GM19397 (cell line): ENCODE measurements at regions not wholly inside any gene's neighbourhood (a gene's known extent, or its start where the extent isn't known, plus 50 kb on each side); places are given as distances from the start of the nearest gene placed in this dataset.

Experiments
- ATAC-seq: cut with Tn5 transposase; IDR thresholded peaks from one replicate; pipeline ENCODE4 v1.9.1; 2021; ENCODE audit warnings: mild to moderate bottlenecking, moderate library complexity; ENCODE audit not compliant: unreplicated experiment

GRCh38 chr5:68161156-68161555, 54.4 kb upstream of the PIK3R1 start:
- no peak for ATAC-seq

- ATAC-seq, result no peak
Observed at GRCh38 chr5:68159224-68159951, 56.2 kb upstream of the PIK3R1 start.

- ATAC-seq, result no peak
Observed at GRCh38 chr5:68155940-68156339, 59.6 kb upstream of the PIK3R1 start.

GRCh38 chr5:68154119-68154857, 61.3 kb upstream of the PIK3R1 start:
- no peak for ATAC-seq

GRCh38 chr5:68151812-68152211, 63.7 kb upstream of the PIK3R1 start:
- no peak for ATAC-seq

- no peak for ATAC-seq
Observed at GRCh38 chr5:68149189-68149588, 66.4 kb upstream of the PIK3R1 start.

- ATAC-seq, result peak; percentile 52
Observed at GRCh38 chr5:68148096-68148495, 67.5 kb upstream of the PIK3R1 start.

GRCh38 chr5:68147659-68148058, 67.9 kb upstream of the PIK3R1 start:
- no peak for ATAC-seq

GRCh38 chr5:68141494-68141893, 74.1 kb upstream of the PIK3R1 start:
- ATAC-seq, result peak; percentile 38

- peak; percentile 49 for ATAC-seq
Observed at GRCh38 chr5:68140763-68141162, 74.8 kb upstream of the PIK3R1 start.

GRCh38 chr5:68139611-68140441, 75.7 kb upstream of the PIK3R1 start:
- ATAC-seq, result no peak

- no peak for ATAC-seq
Observed at GRCh38 chr5:68137511-68138140, 77.9 kb upstream of the PIK3R1 start.

GRCh38 chr5:68134669-68135313, 80.8 kb upstream of the PIK3R1 start:
- no peak for ATAC-seq

GRCh38 chr5:68134033-68134668, 81.4 kb upstream of the PIK3R1 start:
- no peak for ATAC-seq

- ATAC-seq, result no peak
Observed at GRCh38 chr5:68130253-68130652, 85.3 kb upstream of the PIK3R1 start.

- ATAC-seq, result no peak
Observed at GRCh38 chr5:68129364-68129763, 86.2 kb upstream of the PIK3R1 start.

- no peak for ATAC-seq
Observed at GRCh38 chr5:68126886-68127285, 88.7 kb upstream of the PIK3R1 start.

GRCh38 chr5:68122439-68123328, 92.9 kb upstream of the PIK3R1 start:
- no peak for ATAC-seq

- no peak for ATAC-seq
Observed at GRCh38 chr5:68116868-68117411, 98.6 kb upstream of the PIK3R1 start.
